Endothelial cell of hepatic sinusoid (primary cell): ENCODE measurements at regions not wholly inside any gene's neighbourhood (a gene's known extent, or its start where the extent isn't known, plus 50 kb on each side); places are given as distances from the start of the nearest gene placed in this dataset.

Source experiments
- in situ Hi-C: cut with HindIII; loops from 2 replicates; pipeline ENCODE4 v1.10.0; 2017; ENCODE audit warnings: low sequenced_read_pairs

GRCh38 chr12:132397152-132397933 is 68.0 kb upstream of the GALNT9 start:
- in situ Hi-C loops, result no loop called here

- in situ Hi-C loops, result no loop called here
These were observed 67.3 kb upstream of the GALNT9 start for GRCh38 chr12:132396657-132397056.

- in situ Hi-C loops, result no loop called here
These were observed 66.5 kb upstream of the GALNT9 start for GRCh38 chr12:132395908-132396305.

GRCh38 chr12:132395192-132395907 is 66.0 kb upstream of the GALNT9 start:
- in situ Hi-C loops, result no loop called here

GRCh38 chr12:132393991-132394949 is 64.9 kb upstream of the GALNT9 start:
- in situ Hi-C loops, result no loop called here

GRCh38 chr12:132393245-132393795 is 63.9 kb upstream of the GALNT9 start:
- in situ Hi-C loops, result no loop called here

GRCh38 chr12:132392389-132393244 is 63.2 kb upstream of the GALNT9 start:
- in situ Hi-C loops, result no loop called here

- in situ Hi-C loops, result no loop called here
These were observed 62.1 kb upstream of the GALNT9 start for GRCh38 chr12:132391326-132392041.

- in situ Hi-C loops, result no loop called here
These were observed 61.1 kb upstream of the GALNT9 start for GRCh38 chr12:132390287-132391076.

- in situ Hi-C loops, result no loop called here
These were observed 60.3 kb upstream of the GALNT9 start for GRCh38 chr12:132389526-132390286.

GRCh38 chr12:132389026-132389425 is 59.6 kb upstream of the GALNT9 start:
- in situ Hi-C loops, result no loop called here

- in situ Hi-C loops, result no loop called here
These were observed 59.1 kb upstream of the GALNT9 start for GRCh38 chr12:132388379-132389015.

GRCh38 chr12:132386926-132387497 is 57.6 kb upstream of the GALNT9 start:
- in situ Hi-C loops, result no loop called here

- in situ Hi-C loops, result no loop called here
These were observed 56.7 kb upstream of the GALNT9 start for GRCh38 chr12:132385923-132386751.

- in situ Hi-C loops, result no loop called here
These were observed 55.8 kb upstream of the GALNT9 start for GRCh38 chr12:132384916-132385774.
